ENCODE measurements at regions not wholly inside any gene's neighbourhood (a gene's known extent, or its start where the extent isn't known, plus 50 kb on each side); places are given as distances from the start of the nearest gene placed in this dataset.
A peak's percentile ranks its signal among the peaks of the same experiment; 100 is the strongest.

GRCh38 chr15:95300958-95301357, 1029.5 kb upstream of the NR2F2 start:
- H3K4me2 ChIP-seq, result no peak overlapping the region
- no peak overlapping the region for H3K27ac ChIP-seq
- no peaks in the 10 kb centered on the region for H4K20me1 ChIP-seq
- no peak overlapping the region for H3K9ac ChIP-seq
- H3K36me3 ChIP-seq, result no peaks in the 10 kb centered on the region
- H3K4me3 ChIP-seq, result no peak overlapping the region
- H3K4me1 ChIP-seq, result peaks cover 26% of the 10 kb centered on the region
- no peak for TF ChIP-seq Cebpa-rat (IDR thresholded peaks at IDR 0.05)
- no peaks in the 10 kb centered on the region for H3K9me3 ChIP-seq
- no peaks in the 10 kb centered on the region for H3K27me3 ChIP-seq

- Histone ChIP-seq H3K36me3 (no peaks in the 10 kb centered on the region), H4K20me1 (no peaks in the 10 kb centered on the region), H3K9me3 (no peaks in the 10 kb centered on the region), H3K27me3 (no peaks in the 10 kb centered on the region), H3K27ac (no peak overlapping the region), H3K4me1 (peaks cover 26% of the 10 kb centered on the region), H3K9ac (no peak overlapping the region), H3K4me3 (no peak overlapping the region), H3K4me2 (no peak overlapping the region)
- TF ChIP-seq Cebpa-rat (IDR thresholded peaks at IDR 0.05), result no peak
These were observed 1028.3 kb upstream of the NR2F2 start for GRCh38 chr15:95302206-95302605.

GRCh38 chr15:95302809-95303208, 1027.7 kb upstream of the NR2F2 start:
- Histone ChIP-seq H3K4me2 (no peak overlapping the region), H3K27me3 (no peaks in the 10 kb centered on the region), H4K20me1 (no peaks in the 10 kb centered on the region), H3K27ac (no peak overlapping the region), H3K9me3 (no peaks in the 10 kb centered on the region), H3K9ac (no peak overlapping the region), H3K36me3 (no peaks in the 10 kb centered on the region), H3K4me1 (peaks cover 26% of the 10 kb centered on the region), H3K4me3 (no peak overlapping the region)
- no peak for TF ChIP-seq Cebpa-rat (IDR thresholded peaks at IDR 0.05)

GRCh38 chr15:95303713-95304112, 1026.8 kb upstream of the NR2F2 start:
- Histone ChIP-seq H3K4me1 (peaks cover 22% of the 10 kb centered on the region), H3K36me3 (no peaks in the 10 kb centered on the region), H3K4me3 (no peak overlapping the region), H3K27ac (peak overlapping the region; percentile 28; the same call in 1 of the 2 replicates), H4K20me1 (no peaks in the 10 kb centered on the region), H3K9ac (no peak overlapping the region), H3K4me2 (peak overlapping the region; percentile 77), H3K27me3 (no peaks in the 10 kb centered on the region), H3K9me3 (no peaks in the 10 kb centered on the region)
- no peak for TF ChIP-seq Cebpa-rat (IDR thresholded peaks at IDR 0.05)

- Histone ChIP-seq H4K20me1 (no peaks in the 10 kb centered on the region), H3K4me3 (peak overlapping the region; percentile 4; the same call in 1 of the 2 replicates), H3K4me1 (peaks cover 18% of the 10 kb centered on the region), H3K27me3 (no peaks in the 10 kb centered on the region), H3K36me3 (no peaks in the 10 kb centered on the region), H3K9me3 (no peaks in the 10 kb centered on the region), H3K27ac (peak overlapping the region; percentile 28; the same call in 1 of the 2 replicates), H3K9ac (no peak overlapping the region), H3K4me2 (peak overlapping the region; percentile 77)
- TF ChIP-seq Cebpa-rat (IDR thresholded peaks at IDR 0.05), result no peak
These were observed 1026.2 kb upstream of the NR2F2 start for GRCh38 chr15:95304151-95304946.

GRCh38 chr15:95304947-95305400, 1025.5 kb upstream of the NR2F2 start:
- Histone ChIP-seq H3K36me3 (no peaks in the 10 kb centered on the region), H3K4me1 (peaks cover 18% of the 10 kb centered on the region), H4K20me1 (no peaks in the 10 kb centered on the region), H3K27ac (no peak overlapping the region), H3K4me2 (peak overlapping the region; percentile 77), H3K9ac (no peak overlapping the region), H3K4me3 (no peak overlapping the region), H3K27me3 (no peaks in the 10 kb centered on the region), H3K9me3 (no peaks in the 10 kb centered on the region)
- no peak for TF ChIP-seq Cebpa-rat (IDR thresholded peaks at IDR 0.05)

GRCh38 chr15:95307115-95307514, 1023.4 kb upstream of the NR2F2 start:
- Histone ChIP-seq H3K4me1 (peaks cover 18% of the 10 kb centered on the region), H3K9ac (no peak overlapping the region), H3K27me3 (no peaks in the 10 kb centered on the region), H4K20me1 (no peaks in the 10 kb centered on the region), H3K36me3 (no peaks in the 10 kb centered on the region), H3K4me3 (no peak overlapping the region), H3K27ac (no peak overlapping the region), H3K4me2 (no peak overlapping the region), H3K9me3 (no peaks in the 10 kb centered on the region)
- TF ChIP-seq Cebpa-rat (IDR thresholded peaks at IDR 0.05), result no peak

- Histone ChIP-seq H4K20me1 (no peaks in the 10 kb centered on the region), H3K27ac (no peak overlapping the region), H3K4me3 (no peak overlapping the region), H3K27me3 (no peaks in the 10 kb centered on the region), H3K4me2 (no peak overlapping the region), H3K9me3 (no peaks in the 10 kb centered on the region), H3K36me3 (no peaks in the 10 kb centered on the region), H3K9ac (no peak overlapping the region), H3K4me1 (no peaks in the 10 kb centered on the region)
- TF ChIP-seq Cebpa-rat (IDR thresholded peaks at IDR 0.05), result no peak
These were observed 1011.3 kb upstream of the NR2F2 start for GRCh38 chr15:95319242-95319641.

GRCh38 chr15:95323796-95324195, 1006.7 kb upstream of the NR2F2 start:
- no peak for TF ChIP-seq Cebpa-rat (IDR thresholded peaks at IDR 0.05)
- no peak overlapping the region for H3K9ac ChIP-seq
- H3K4me1 ChIP-seq, result no peaks in the 10 kb centered on the region
- peaks cover 6% of the 10 kb centered on the region; the same call in 1 of the 2 replicates for H3K9me3 ChIP-seq
- H4K20me1 ChIP-seq, result no peaks in the 10 kb centered on the region
- no peak overlapping the region for H3K4me3 ChIP-seq
- H3K4me2 ChIP-seq, result no peak overlapping the region
- H3K27me3 ChIP-seq, result no peaks in the 10 kb centered on the region
- no peak overlapping the region for H3K27ac ChIP-seq
- no peaks in the 10 kb centered on the region for H3K36me3 ChIP-seq

GRCh38 chr15:95324656-95325055, 1005.8 kb upstream of the NR2F2 start:
- no peak overlapping the region for H3K4me2 ChIP-seq
- H3K36me3 ChIP-seq, result no peaks in the 10 kb centered on the region
- H3K4me3 ChIP-seq, result no peak overlapping the region
- no peaks in the 10 kb centered on the region for H4K20me1 ChIP-seq
- H3K27me3 ChIP-seq, result no peaks in the 10 kb centered on the region
- H3K27ac ChIP-seq, result no peak overlapping the region
- H3K9ac ChIP-seq, result no peak overlapping the region
- no peaks in the 10 kb centered on the region for H3K4me1 ChIP-seq
- H3K9me3 ChIP-seq, result peaks cover 6% of the 10 kb centered on the region; the same call in 1 of the 2 replicates
- no peak for TF ChIP-seq Cebpa-rat (IDR thresholded peaks at IDR 0.05)

All from BLaER1 (cell line).